ENCODE measurements at regions not wholly inside any gene's neighbourhood (a gene's known extent, or its start where the extent isn't known, plus 50 kb on each side); places are given as distances from the start of the nearest gene placed in this dataset.

- Histone ChIP-seq H3K4me3 (ENCODE audit: low read length in 2 of 2) (no peak overlapping the region), H3K4me1 (ENCODE audit: control insufficient read depth in 2 of 2, insufficient read depth in 2 of 2, low read length in 2 of 2) (no peaks in the 10 kb centered on the region), H3K27ac (ENCODE audit: low read depth in 1 of 2, low read length in 1 of 2) (no peak overlapping the region), H3K36me3 (ENCODE audit: control insufficient read depth in 2 of 2, insufficient read depth in 2 of 2, low read length in 1 of 2) (no peaks in the 10 kb centered on the region), H3K27me3 (ENCODE audit: control insufficient read depth in 2 of 2, insufficient read depth in 1 of 2, low read length in 1 of 2) (peaks cover 0 to 12% of the 10 kb centered on the region in 2 donors), H3K9me3 (ENCODE audit: control insufficient read depth in 2 of 2, insufficient read depth in 1 of 2, low read length in 1 of 2) (no peaks in the 10 kb centered on the region)
- 94% methylated on average over 4 of the region's 4 CpGs for WGBS
- no peak for DNase-seq (ENCODE audit: low read depth in 6 of 9, low spot score in 9 of 9)
Measured at GRCh38 chr22:45092644-45093043, 71.1 kb upstream of the NUP50 start.

GRCh38 chr22:45093609-45094008, 70.1 kb upstream of the NUP50 start:
- no peak for DNase-seq (ENCODE audit: low read depth in 6 of 9, low spot score in 9 of 9)
- Histone ChIP-seq H3K4me3 (ENCODE audit: low read length in 2 of 2) (no peak overlapping the region), H3K4me1 (ENCODE audit: control insufficient read depth in 2 of 2, insufficient read depth in 2 of 2, low read length in 2 of 2) (no peaks in the 10 kb centered on the region), H3K36me3 (ENCODE audit: control insufficient read depth in 2 of 2, insufficient read depth in 2 of 2, low read length in 1 of 2) (no peaks in the 10 kb centered on the region), H3K27ac (ENCODE audit: low read depth in 1 of 2, low read length in 1 of 2) (no peak overlapping the region), H3K27me3 (ENCODE audit: control insufficient read depth in 2 of 2, insufficient read depth in 1 of 2, low read length in 1 of 2) (peaks cover 0 to 12% of the 10 kb centered on the region in 2 donors), H3K9me3 (ENCODE audit: control insufficient read depth in 2 of 2, insufficient read depth in 1 of 2, low read length in 1 of 2) (no peaks in the 10 kb centered on the region)
- WGBS, result 85% methylated on average over 9 of the region's 9 CpGs

GRCh38 chr22:45094081-45094720, 69.5 kb upstream of the NUP50 start:
- Histone ChIP-seq H3K4me3 (ENCODE audit: low read length in 2 of 2) (no peak overlapping the region), H3K9me3 (ENCODE audit: control insufficient read depth in 2 of 2, insufficient read depth in 1 of 2, low read length in 1 of 2) (no peaks in the 10 kb centered on the region), H3K27ac (ENCODE audit: low read depth in 1 of 2, low read length in 1 of 2) (no peak overlapping the region), H3K36me3 (ENCODE audit: control insufficient read depth in 2 of 2, insufficient read depth in 2 of 2, low read length in 1 of 2) (no peaks in the 10 kb centered on the region), H3K27me3 (ENCODE audit: control insufficient read depth in 2 of 2, insufficient read depth in 1 of 2, low read length in 1 of 2) (peaks cover 0 to 12% of the 10 kb centered on the region in 2 donors), H3K4me1 (ENCODE audit: control insufficient read depth in 2 of 2, insufficient read depth in 2 of 2, low read length in 2 of 2) (no peaks in the 10 kb centered on the region)
- DNase-seq (ENCODE audit: low read depth in 6 of 9, low spot score in 9 of 9), result no peak
- 87% methylated on average over 18 of the region's 18 CpGs for WGBS

- 90% methylated on average over 9 of the region's 9 CpGs for WGBS
- Histone ChIP-seq H3K27ac (ENCODE audit: low read depth in 1 of 2, low read length in 1 of 2) (no peak overlapping the region), H3K4me3 (ENCODE audit: low read length in 2 of 2) (no peak overlapping the region), H3K4me1 (ENCODE audit: control insufficient read depth in 2 of 2, insufficient read depth in 2 of 2, low read length in 2 of 2) (no peaks in the 10 kb centered on the region), H3K9me3 (ENCODE audit: control insufficient read depth in 2 of 2, insufficient read depth in 1 of 2, low read length in 1 of 2) (no peaks in the 10 kb centered on the region), H3K27me3 (ENCODE audit: control insufficient read depth in 2 of 2, insufficient read depth in 1 of 2, low read length in 1 of 2) (peaks cover 0 to 12% of the 10 kb centered on the region in 2 donors), H3K36me3 (ENCODE audit: control insufficient read depth in 2 of 2, insufficient read depth in 2 of 2, low read length in 1 of 2) (no peaks in the 10 kb centered on the region)
- DNase-seq (ENCODE audit: low read depth in 6 of 9, low spot score in 9 of 9), result no peak
Measured at GRCh38 chr22:45094825-45095224, 68.9 kb upstream of the NUP50 start.

- Histone ChIP-seq H3K27ac (ENCODE audit: low read depth in 1 of 2, low read length in 1 of 2) (no peak overlapping the region), H3K9me3 (ENCODE audit: control insufficient read depth in 2 of 2, insufficient read depth in 1 of 2, low read length in 1 of 2) (no peaks in the 10 kb centered on the region), H3K4me3 (ENCODE audit: low read length in 2 of 2) (no peak overlapping the region), H3K27me3 (ENCODE audit: control insufficient read depth in 2 of 2, insufficient read depth in 1 of 2, low read length in 1 of 2) (peaks cover 0 to 5% of the 10 kb centered on the region in 2 donors), H3K36me3 (ENCODE audit: control insufficient read depth in 2 of 2, insufficient read depth in 2 of 2, low read length in 1 of 2) (no peaks in the 10 kb centered on the region), H3K4me1 (ENCODE audit: control insufficient read depth in 2 of 2, insufficient read depth in 2 of 2, low read length in 2 of 2) (no peaks in the 10 kb centered on the region)
- DNase-seq (ENCODE audit: low read depth in 6 of 9, low spot score in 9 of 9), result peak in 6 of 9 donors; percentile 16 to 66 (median 32)
- WGBS, result 32% methylated on average over 7 of the region's 7 CpGs
Measured at GRCh38 chr22:45096256-45096907, 67.3 kb upstream of the NUP50 start.

- H3K4me1 ChIP-seq (ENCODE audit: control insufficient read depth in 2 of 2, insufficient read depth in 2 of 2, low read length in 2 of 2), result no peaks in the 10 kb centered on the region
- no peak for DNase-seq (ENCODE audit: low read depth in 6 of 9, low spot score in 9 of 9)
- 94% methylated on average over 3 of the region's 3 CpGs for WGBS
- H3K9me3 ChIP-seq (ENCODE audit: control insufficient read depth in 2 of 2, insufficient read depth in 1 of 2, low read length in 1 of 2), result no peaks in the 10 kb centered on the region
- H3K4me3 ChIP-seq (ENCODE audit: low read length in 2 of 2), result no peak overlapping the region
- H3K27me3 ChIP-seq (ENCODE audit: control insufficient read depth in 2 of 2, insufficient read depth in 1 of 2, low read length in 1 of 2), result peaks cover 0 to 2% of the 10 kb centered on the region in 2 donors
- H3K36me3 ChIP-seq (ENCODE audit: control insufficient read depth in 2 of 2, insufficient read depth in 2 of 2, low read length in 1 of 2), result no peaks in the 10 kb centered on the region
- H3K27ac ChIP-seq (ENCODE audit: low read depth in 1 of 2, low read length in 1 of 2), result no peak overlapping the region
Measured at GRCh38 chr22:45097061-45097460, 66.7 kb upstream of the NUP50 start.

- H3K27ac ChIP-seq (ENCODE audit: low read depth in 1 of 2, low read length in 1 of 2), result no peak overlapping the region
- no peak for DNase-seq (ENCODE audit: low read depth in 6 of 9, low spot score in 9 of 9)
- no peaks in the 10 kb centered on the region for H3K36me3 ChIP-seq (ENCODE audit: control insufficient read depth in 2 of 2, insufficient read depth in 2 of 2, low read length in 1 of 2)
- no peaks in the 10 kb centered on the region for H3K4me1 ChIP-seq (ENCODE audit: control insufficient read depth in 2 of 2, insufficient read depth in 2 of 2, low read length in 2 of 2)
- peaks cover 0 to 6% of the 10 kb centered on the region in 2 donors for H3K27me3 ChIP-seq (ENCODE audit: control insufficient read depth in 2 of 2, insufficient read depth in 1 of 2, low read length in 1 of 2)
- no peak overlapping the region for H3K4me3 ChIP-seq (ENCODE audit: low read length in 2 of 2)
- WGBS, result 97% methylated on average over 8 of the region's 8 CpGs
- H3K9me3 ChIP-seq (ENCODE audit: control insufficient read depth in 2 of 2, insufficient read depth in 1 of 2, low read length in 1 of 2), result no peaks in the 10 kb centered on the region
Measured at GRCh38 chr22:45098056-45098455, 65.7 kb upstream of the NUP50 start.

- Histone ChIP-seq H3K4me3 (ENCODE audit: low read length in 2 of 2) (no peak overlapping the region), H3K27me3 (ENCODE audit: control insufficient read depth in 2 of 2, insufficient read depth in 1 of 2, low read length in 1 of 2) (peaks cover 0 to 13% of the 10 kb centered on the region in 2 donors), H3K27ac (ENCODE audit: low read depth in 1 of 2, low read length in 1 of 2) (no peak overlapping the region), H3K9me3 (ENCODE audit: control insufficient read depth in 2 of 2, insufficient read depth in 1 of 2, low read length in 1 of 2) (no peaks in the 10 kb centered on the region), H3K36me3 (ENCODE audit: control insufficient read depth in 2 of 2, insufficient read depth in 2 of 2, low read length in 1 of 2) (no peaks in the 10 kb centered on the region), H3K4me1 (ENCODE audit: control insufficient read depth in 2 of 2, insufficient read depth in 2 of 2, low read length in 2 of 2) (no peaks in the 10 kb centered on the region)
- no peak for DNase-seq (ENCODE audit: low read depth in 6 of 9, low spot score in 9 of 9)
- 95% methylated on average over 9 of the region's 9 CpGs for WGBS
Measured at GRCh38 chr22:45099961-45100360, 63.8 kb upstream of the NUP50 start.

- DNase-seq (ENCODE audit: low read depth in 6 of 9, low spot score in 9 of 9), result peak in 7 of 9 donors; percentile 9 to 66 (median 40)
- WGBS, result 51% methylated on average over 18 of the region's 18 CpGs
- Histone ChIP-seq H3K27me3 (ENCODE audit: control insufficient read depth in 2 of 2, insufficient read depth in 1 of 2, low read length in 1 of 2) (peaks cover 0 to 13% of the 10 kb centered on the region in 2 donors), H3K9me3 (ENCODE audit: control insufficient read depth in 2 of 2, insufficient read depth in 1 of 2, low read length in 1 of 2) (no peaks in the 10 kb centered on the region), H3K4me1 (ENCODE audit: control insufficient read depth in 2 of 2, insufficient read depth in 2 of 2, low read length in 2 of 2) (no peaks in the 10 kb centered on the region), H3K27ac (ENCODE audit: low read depth in 1 of 2, low read length in 1 of 2) (no peak overlapping the region), H3K36me3 (ENCODE audit: control insufficient read depth in 2 of 2, insufficient read depth in 2 of 2, low read length in 1 of 2) (no peaks in the 10 kb centered on the region), H3K4me3 (ENCODE audit: low read length in 2 of 2) (no peak overlapping the region)
Measured at GRCh38 chr22:45101515-45102227, 62.1 kb upstream of the NUP50 start.
